OCI-LY7 (cell line): ENCODE measurements at regions not wholly inside any gene's neighbourhood (a gene's known extent, or its start where the extent isn't known, plus 50 kb on each side); places are given as distances from the start of the nearest gene placed in this dataset.

Experiments used
- BruUV-seq: library from RNA; stranded (reverse); fragments of 400-500 nt; replicated peaks from 2 replicates; lab custom pipeline; 2021; lab: Mats Ljungman, UMichigan
- CTCF ChIA-PET: fragments of 300-600 bp; sonication (Branson Sonifier 250); formaldehyde crosslinking; loops from one replicate; lab custom pipeline; 2022; ENCODE audit warnings: antibody characterized with exemption; ENCODE audit not compliant: unreplicated experiment; lab: Charles Lee
- POLR2A ChIA-PET: fragments of 300-600 bp; sonication (Branson Sonifier 250); formaldehyde crosslinking; loops from one replicate; lab custom pipeline; 2022; ENCODE audit warnings: antibody characterized with exemption; lab: Charles Lee
- DNase-seq: peaks from one replicate; pipeline ENCODE4 v3.0.0-alpha.2; 2015; ENCODE audit warnings: low spot score
- H2AFZ ChIP-seq: fragments of 200-600 bp; sonication (generic), shearing (Covaris generic); 2 replicates; pipeline ENCODE4 v1.6.1; 2014; ENCODE audit warnings: mild to moderate bottlenecking, antibody characterized with exemption, low read length, moderate library complexity
- H3K27ac ChIP-seq: fragments of 200-600 bp; sonication (generic); 2 replicates; pipeline ENCODE4 v1.5.1; 2014; ENCODE audit warnings: mixed run types, low read depth, mild to moderate bottlenecking, moderate library complexity, low read length, inconsistent platforms; ENCODE audit not compliant: poor library complexity, severe bottlenecking
- H3K36me3 ChIP-seq: fragments of 200-600 bp; sonication (generic); 2 replicates; pipeline ENCODE4 v1.6.1; 2014; ENCODE audit warnings: mild to moderate bottlenecking, antibody characterized with exemption, low read length, moderate library complexity, mixed read lengths; ENCODE audit not compliant: insufficient read depth
- H3K4me1 ChIP-seq: fragments of 200-600 bp; sonication (generic); 2 replicates; pipeline ENCODE4 v1.5.1; 2014; ENCODE audit warnings: mild to moderate bottlenecking, low read length; ENCODE audit not compliant: insufficient read depth, poor library complexity, severe bottlenecking
- H3K4me2 ChIP-seq: fragments of 200-600 bp; sonication (generic); 2 replicates; pipeline ENCODE4 v1.6.1; 2014; ENCODE audit warnings: mild to moderate bottlenecking, low read length
- H3K4me3 ChIP-seq: fragments of 200-600 bp; sonication (generic); 2 replicates; pipeline ENCODE4 v1.5.1; 2014; ENCODE audit warnings: mild to moderate bottlenecking, low read depth, low read length; ENCODE audit not compliant: poor library complexity, severe bottlenecking
- H3K79me2 ChIP-seq: fragments of 200-600 bp; sonication (generic); 2 replicates; pipeline ENCODE4 v1.6.1; 2016; ENCODE audit warnings: low read depth, mild to moderate bottlenecking, low read length, moderate library complexity, mixed read lengths; ENCODE audit not compliant: insufficient read depth
- H3K9me2 ChIP-seq: fragments of 200-600 bp; sonication (generic); 2 replicates; pipeline ENCODE4 v1.6.1; 2016; ENCODE audit warnings: mild to moderate bottlenecking, low read length, mixed read lengths; ENCODE audit not compliant: insufficient read depth
- H3K9me3 ChIP-seq: fragments of 200-600 bp; sonication (generic); 2 replicates; pipeline ENCODE4 v1.6.1; 2014; ENCODE audit warnings: mild to moderate bottlenecking, mixed run types, low read length, mixed read lengths
- H4K20me1 ChIP-seq: fragments of 200-600 bp; sonication (generic); 2 replicates; pipeline ENCODE4 v1.6.1; 2014; ENCODE audit warnings: mild to moderate bottlenecking, antibody characterized with exemption, low read length, moderate library complexity, mixed read lengths; ENCODE audit not compliant: insufficient read depth
- EZH2phosphoT487 ChIP-seq: fragments of 200-600 bp; sonication (generic); IDR thresholded peaks from 2 replicates; pipeline ENCODE4 v1.6.1; 2018; ENCODE audit warnings: low read depth, borderline replicate concordance, mild to moderate bottlenecking, mixed run types, antibody characterized with exemption, low read length, moderate library complexity, mixed read lengths
- intact Hi-C: fragments of 100-400 bp; cut with micrococcal nuclease; formaldehyde crosslinking; loops from one replicate; pipeline ENCODE4 v1.10.0; 2022; ENCODE audit not compliant: unreplicated experiment
- TF ChIP-seq, protein P1 (sequence below): fragments of 200-600 bp; sonication (generic); conservative IDR thresholded peaks from 2 replicates; pipeline ENCODE4 v1.5.1; 2014; ENCODE audit warnings: mild to moderate bottlenecking, antibody characterized with exemption, low read length, moderate library complexity, mixed read lengths

DNA sequence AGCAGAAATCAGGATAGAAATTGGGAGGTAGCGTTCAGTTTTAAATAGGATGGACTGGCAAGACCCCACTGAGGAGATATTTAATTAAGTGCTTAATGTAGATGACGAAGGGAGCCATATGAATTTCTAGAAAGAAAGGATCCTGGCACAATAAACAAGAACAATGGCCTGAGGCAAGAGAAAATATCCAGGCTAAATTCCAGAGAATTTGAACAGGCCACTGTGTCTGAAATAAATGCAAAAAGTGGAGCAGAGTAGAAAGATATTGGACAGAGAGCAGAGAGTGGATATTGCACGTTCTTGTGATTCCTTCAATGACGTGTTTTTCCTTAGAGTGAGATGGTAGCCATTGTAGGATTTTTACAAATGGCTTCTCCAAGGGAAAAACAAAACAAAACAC is 1504.8 kb downstream of the C4orf33 start:
- Histone ChIP-seq H3K4me3 (no peak overlapping the region), H4K20me1 (no peaks in the 10 kb centered on the region), H3K4me1 (no peaks in the 10 kb centered on the region), H3K4me2 (no peak overlapping the region), H3K79me2 (no peaks in the 10 kb centered on the region), H3K27ac (no peak overlapping the region), H2AFZ (no peak overlapping the region), H3K9me2 (no peaks in the 10 kb centered on the region), H3K36me3 (no peaks in the 10 kb centered on the region), H3K9me3 (no peaks in the 10 kb centered on the region)
- no peak for TF ChIP-seq EZH2phosphoT487
- TF ChIP-seq, protein P1, sequence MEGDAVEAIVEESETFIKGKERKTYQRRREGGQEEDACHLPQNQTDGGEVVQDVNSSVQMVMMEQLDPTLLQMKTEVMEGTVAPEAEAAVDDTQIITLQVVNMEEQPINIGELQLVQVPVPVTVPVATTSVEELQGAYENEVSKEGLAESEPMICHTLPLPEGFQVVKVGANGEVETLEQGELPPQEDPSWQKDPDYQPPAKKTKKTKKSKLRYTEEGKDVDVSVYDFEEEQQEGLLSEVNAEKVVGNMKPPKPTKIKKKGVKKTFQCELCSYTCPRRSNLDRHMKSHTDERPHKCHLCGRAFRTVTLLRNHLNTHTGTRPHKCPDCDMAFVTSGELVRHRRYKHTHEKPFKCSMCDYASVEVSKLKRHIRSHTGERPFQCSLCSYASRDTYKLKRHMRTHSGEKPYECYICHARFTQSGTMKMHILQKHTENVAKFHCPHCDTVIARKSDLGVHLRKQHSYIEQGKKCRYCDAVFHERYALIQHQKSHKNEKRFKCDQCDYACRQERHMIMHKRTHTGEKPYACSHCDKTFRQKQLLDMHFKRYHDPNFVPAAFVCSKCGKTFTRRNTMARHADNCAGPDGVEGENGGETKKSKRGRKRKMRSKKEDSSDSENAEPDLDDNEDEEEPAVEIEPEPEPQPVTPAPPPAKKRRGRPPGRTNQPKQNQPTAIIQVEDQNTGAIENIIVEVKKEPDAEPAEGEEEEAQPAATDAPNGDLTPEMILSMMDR, result no peak
- intact Hi-C loops, result no loop called here
- no peak for DNase-seq
- ChIA-PET POLR2A (no interaction called here), CTCF (no interaction called here)
- BruUV-seq, result no TSS peak

DNA sequence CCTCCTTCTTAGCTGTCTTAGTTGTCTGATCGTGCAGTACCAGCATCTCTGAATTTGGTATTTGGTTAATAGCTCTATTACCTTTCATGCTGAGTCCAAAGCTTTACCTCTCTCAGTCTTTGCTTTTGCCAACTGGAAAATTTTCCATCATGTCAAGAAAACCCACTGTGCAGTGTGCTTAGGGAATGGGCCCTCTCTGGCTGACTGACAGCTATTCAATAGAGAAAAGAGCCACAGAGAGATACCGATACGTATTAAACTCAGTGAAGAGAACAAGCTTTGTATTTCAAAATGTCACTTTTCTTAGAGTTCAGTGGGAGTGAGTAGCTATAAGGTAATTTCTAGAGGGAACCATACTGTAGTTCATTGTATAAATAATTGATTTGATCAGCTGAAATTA is 1507.1 kb downstream of the C4orf33 start:
- Histone ChIP-seq H3K4me3 (no peak overlapping the region), H3K9me2 (no peaks in the 10 kb centered on the region), H3K36me3 (no peaks in the 10 kb centered on the region), H3K79me2 (no peaks in the 10 kb centered on the region), H2AFZ (peak overlapping the region; percentile 26; the same call in 1 of the 2 replicates), H3K4me1 (no peaks in the 10 kb centered on the region), H4K20me1 (no peaks in the 10 kb centered on the region), H3K27ac (no peak overlapping the region), H3K4me2 (no peak overlapping the region), H3K9me3 (no peaks in the 10 kb centered on the region)
- TF ChIP-seq EZH2phosphoT487, result no peak
- TF ChIP-seq, protein P1, result no peak
- intact Hi-C loops, result no loop called here
- ChIA-PET CTCF (no interaction called here), POLR2A (interaction anchor here (1.1 to 1.2 kb wide), 2 partner anchors 9 to 12 kb away, joined by 5 read pairs; no protein-coding TSS in a partner anchor)
- no peak for DNase-seq
- no TSS peak for BruUV-seq

DNA sequence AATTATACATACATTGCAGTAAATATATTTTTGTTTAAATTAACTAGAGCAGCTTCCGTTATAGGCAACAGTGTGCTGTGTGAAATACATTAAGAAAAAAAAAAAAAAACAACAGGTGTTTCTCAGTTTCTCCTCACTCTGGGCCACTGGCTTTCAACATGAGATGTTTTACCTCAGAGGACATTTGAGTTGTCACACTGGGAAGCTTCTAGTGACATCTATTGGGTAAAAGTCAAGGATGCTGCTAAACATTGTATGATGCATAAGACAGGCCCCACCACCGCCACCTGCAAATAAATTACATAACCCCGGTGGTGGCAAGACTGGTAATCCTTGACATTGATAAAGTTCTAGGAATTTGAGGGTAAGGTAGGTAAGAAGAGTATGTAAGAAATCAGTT is 1512.2 kb downstream of the C4orf33 start:
- Histone ChIP-seq H4K20me1 (no peaks in the 10 kb centered on the region), H3K27ac (no peak overlapping the region), H3K4me2 (no peak overlapping the region), H3K36me3 (no peaks in the 10 kb centered on the region), H3K4me1 (no peaks in the 10 kb centered on the region), H2AFZ (0 out of 2 replicates have a peak overlapping the region, but pooled peaks have one; percentile 39), H3K9me2 (no peaks in the 10 kb centered on the region), H3K79me2 (no peaks in the 10 kb centered on the region), H3K9me3 (no peaks in the 10 kb centered on the region), H3K4me3 (no peak overlapping the region)
- intact Hi-C loops, result no loop called here
- BruUV-seq, result no TSS peak
- no peak for TF ChIP-seq EZH2phosphoT487
- TF ChIP-seq, protein P1, result 0 out of 2 replicates have a peak, but pooled peaks have one; percentile 27
- CTCF ChIA-PET, result no interaction called here
- DNase-seq, result peak; percentile 3
- POLR2A ChIA-PET, result interaction anchor here (1.0 kb wide), 1 partner anchor 9 kb away, joined by 4 read pairs; no protein-coding TSS in a partner anchor
